GM04504 (cell line): ENCODE measurements at regions not wholly inside any gene's neighbourhood (a gene's known extent, or its start where the extent isn't known, plus 50 kb on each side); places are given as distances from the start of the nearest gene placed in this dataset.
"Not testable (repeated sequence)": the region's sequence is repeated elsewhere in the genome, so short reads cannot be mapped to it uniquely, and the experiment has no call there.

Experiments
- DNase-seq: peaks from one replicate; pipeline ENCODE4 v3.0.0-alpha.2; 2012; ENCODE audit warnings: low read depth

DNA sequence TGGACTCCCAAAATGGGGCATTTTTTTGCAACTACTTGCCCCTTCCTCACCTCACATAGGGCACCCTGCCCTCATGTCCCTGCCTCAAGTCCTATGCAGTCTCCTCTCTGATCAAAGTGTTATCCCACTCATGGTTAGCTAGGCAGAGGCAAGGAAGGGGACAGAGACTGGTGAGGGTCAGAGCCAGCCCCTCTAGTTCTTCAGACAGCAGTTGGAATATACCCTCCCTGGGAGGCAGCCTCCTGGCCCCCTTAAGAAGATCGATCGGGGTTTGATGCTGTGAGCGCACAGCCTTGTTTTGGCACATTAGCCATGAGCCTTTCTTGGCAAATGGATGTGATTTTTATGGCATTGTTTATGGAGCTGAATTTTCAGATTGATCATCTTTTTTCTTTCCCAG, 436.9 kb downstream of the BUD13 start:
- DNase-seq: no peak

DNA sequence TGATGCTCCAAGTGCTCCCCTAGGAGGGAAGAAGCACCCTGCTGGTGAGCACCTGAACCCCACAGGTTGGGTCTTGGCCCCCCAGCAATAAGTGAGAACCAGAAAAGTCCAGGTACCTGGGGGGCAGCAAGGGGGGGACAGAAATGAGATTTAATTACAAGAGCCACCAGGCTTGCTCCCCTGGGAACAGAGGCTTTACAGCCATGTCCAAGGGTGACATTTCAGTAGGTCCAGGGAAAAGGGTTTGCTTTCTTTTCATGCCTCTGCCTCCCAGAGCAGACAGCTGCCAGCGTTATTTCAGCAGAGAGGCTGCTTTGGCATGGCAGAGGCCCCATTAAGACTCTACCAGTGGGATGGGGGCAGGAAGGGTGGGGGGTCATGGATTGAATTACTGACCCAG, 437.7 kb downstream of the BUD13 start:
- no peak for DNase-seq

DNA sequence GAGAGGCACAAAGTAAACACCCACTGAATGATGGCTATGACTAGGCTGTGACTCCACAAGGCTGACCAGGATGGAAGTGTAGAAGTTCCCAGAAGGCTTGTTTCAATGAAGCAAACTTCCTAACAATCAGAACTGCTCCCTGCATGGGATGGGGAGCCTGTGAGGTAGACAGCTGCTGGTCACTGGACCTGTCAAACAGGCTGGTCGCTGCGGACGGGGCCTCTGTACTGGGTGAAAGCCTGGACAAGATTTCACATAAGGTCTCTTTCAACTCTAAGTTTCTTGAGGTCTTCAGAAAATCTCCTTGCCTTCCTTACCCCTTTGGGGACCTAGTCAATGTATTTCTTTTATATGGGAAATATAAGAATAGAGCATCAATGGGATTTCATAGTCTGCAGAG, 438.2 kb downstream of the BUD13 start:
- DNase-seq: no peak

DNA sequence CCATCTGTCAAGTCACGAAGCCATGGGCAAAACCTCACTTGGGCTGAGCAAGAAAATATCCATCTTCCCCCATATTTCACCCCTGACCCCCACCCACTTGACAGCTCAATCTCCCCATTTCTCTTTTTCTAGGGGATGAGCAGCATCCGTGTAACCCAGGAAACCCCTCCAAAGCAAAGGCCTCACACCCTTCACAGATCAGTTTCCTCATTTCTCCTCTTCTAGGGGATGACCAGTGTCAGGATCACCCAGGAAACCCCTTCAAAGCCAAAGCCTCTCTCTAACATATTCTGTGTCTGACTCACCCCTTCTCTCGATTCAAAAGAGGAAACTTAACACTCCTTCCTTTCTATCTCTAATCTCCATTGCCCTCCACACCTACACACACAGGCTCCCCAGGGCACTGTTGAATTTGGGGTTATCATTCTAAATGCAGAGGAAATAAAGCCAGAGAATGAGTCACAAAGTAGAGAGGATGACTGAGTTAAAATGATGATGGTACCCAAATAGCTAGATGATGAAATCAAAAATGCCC, 439.7 kb downstream of the BUD13 start:
- no peak for DNase-seq

DNA sequence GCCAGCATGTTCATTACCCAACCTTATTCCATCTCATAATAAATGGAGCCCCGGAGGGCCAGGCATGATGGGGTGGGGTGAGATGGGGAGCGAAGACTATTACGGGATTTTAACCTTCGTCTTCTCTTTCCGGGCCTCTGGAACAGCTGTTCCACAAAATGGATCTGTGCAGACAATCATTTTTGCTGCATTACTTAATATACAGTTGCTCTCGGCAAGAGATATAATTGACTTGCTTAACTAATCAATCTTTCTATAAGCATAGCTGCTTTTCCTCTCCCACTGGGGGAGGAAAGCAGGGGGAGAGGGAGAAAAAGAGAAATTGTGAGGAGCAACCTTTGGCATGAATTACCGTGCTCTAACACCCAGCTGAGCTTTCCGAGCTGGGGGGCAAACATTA, 440.4 kb downstream of the BUD13 start:
- no peak for DNase-seq

DNA sequence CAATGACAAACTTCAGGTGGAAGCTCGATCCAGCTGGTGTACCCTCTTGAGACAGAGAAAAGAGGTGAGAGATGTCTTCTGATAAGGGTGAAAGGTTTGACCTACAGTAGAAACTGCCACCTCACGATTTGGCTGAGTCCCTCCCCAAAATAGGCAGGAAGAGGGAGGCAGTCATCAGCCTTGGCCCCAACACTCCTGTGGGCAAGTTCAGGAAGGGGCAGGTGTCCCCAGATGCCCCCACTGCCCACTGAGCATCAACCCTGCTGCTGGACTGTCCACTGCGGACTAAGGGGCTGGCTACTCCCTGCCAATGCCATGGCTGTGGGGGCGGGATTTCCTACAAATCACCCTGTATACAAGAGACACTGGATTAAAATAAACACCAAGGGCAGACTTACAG, 441.4 kb downstream of the BUD13 start:
- no peak for DNase-seq

DNA sequence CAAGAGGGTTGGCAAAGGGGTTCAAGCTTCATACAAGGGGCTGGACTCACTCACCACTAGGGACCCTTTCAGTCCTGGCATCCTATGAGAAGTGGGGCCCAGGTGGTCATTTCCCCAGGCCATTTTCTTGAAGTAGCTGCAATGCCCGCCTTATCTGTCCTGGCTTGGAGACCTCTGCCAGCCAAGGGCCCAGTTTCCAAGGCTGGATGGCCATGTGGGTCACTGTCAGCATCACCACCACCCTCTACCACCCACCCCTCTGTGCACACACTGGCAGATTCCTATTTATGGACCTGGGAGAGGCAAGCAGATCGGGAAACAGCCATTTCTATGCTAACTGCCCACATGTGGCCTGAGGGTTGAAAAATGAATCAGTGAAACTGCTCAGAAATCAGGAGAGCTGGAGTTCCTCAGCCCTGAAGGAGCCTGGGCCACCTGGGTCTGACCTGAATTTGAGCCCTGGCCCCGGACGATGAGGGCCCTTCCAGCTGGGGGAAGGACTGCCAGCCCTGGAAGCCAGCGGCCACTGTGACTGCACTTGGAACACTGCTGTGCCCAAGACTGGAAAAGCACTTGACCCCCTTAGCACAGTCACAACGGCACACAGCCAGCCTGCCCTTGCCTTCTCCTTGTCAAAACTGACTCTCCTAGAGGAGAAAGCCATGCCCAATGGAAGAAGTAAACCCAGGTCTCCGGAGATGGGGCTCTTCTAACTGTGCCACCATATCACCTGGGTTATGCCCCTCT, 442.2 kb downstream of the BUD13 start:
- DNase-seq: no peak

DNA sequence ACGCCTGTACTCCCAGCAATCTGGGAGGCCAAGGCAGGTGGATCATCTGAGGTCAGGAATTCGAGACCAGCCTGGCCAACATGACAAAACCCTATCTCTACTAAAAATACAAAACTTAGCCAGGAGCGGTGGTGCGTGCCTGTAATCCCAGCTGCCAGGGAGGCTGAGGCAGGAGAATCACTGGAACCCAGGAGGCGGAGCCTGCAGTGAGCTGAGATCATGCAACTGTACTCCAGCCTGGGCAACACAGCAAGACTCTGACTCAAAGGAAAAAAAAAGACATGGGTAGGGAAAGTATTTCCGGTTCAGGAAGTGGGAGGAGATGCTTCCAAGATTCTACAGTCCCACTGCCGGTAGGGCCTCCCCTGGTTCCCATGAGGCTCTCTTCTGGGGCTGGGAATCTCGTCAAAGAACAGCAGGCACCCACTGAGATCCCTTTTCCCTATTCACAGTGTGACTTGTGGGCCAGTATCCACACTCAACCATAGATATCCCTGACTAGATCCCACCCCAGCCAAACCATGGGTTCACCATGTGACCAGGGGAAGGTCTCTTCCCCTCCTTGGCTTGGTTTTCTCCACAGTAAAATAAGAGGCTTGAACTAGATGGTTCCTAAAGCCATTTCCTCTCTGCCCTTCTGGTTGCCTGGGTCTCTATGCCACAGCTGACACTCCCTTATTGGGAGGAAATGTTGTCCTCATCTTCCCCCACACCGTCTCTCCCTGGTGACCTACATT, 443.3 kb downstream of the BUD13 start:
- DNase-seq: no peak

DNA sequence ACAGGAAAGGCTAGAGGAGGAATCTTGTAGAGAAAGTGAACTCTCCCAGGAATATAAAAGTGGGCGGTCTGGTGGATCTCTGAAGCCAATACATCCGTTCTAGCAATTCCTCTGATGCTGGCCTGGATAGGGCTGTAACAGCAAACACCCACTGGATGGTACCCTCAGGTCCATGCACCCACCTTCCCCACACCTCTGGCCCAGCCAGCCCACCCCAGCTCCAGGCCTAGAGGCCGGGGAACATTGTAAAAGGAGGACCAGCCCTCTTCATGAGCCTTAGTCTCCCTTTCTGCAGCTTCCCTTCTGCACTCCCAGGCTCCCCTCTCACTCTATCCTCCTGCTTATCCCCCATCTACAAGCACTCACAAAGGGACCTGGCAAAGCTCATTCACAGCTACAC, 443.9 kb downstream of the BUD13 start:
- no peak for DNase-seq

DNA sequence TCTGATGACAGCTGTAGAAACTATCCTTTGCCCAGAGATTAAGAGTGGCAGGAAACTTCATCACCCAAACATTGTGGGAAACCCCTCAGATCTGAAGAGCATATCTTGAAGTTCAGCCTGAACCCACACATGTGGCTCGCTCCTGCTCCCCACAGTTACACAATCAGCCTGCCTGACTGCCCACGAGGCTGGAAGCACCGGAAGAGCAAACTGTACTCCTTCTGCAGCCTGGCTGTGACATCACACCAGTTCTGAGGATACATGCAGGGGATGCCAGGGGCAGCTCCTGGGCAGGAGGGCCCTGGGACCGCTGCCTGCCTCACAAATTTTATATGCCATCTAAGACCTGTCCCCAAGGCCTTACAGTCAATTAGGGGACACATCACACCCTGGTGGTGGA, 444.4 kb downstream of the BUD13 start:
- no peak for DNase-seq

DNA sequence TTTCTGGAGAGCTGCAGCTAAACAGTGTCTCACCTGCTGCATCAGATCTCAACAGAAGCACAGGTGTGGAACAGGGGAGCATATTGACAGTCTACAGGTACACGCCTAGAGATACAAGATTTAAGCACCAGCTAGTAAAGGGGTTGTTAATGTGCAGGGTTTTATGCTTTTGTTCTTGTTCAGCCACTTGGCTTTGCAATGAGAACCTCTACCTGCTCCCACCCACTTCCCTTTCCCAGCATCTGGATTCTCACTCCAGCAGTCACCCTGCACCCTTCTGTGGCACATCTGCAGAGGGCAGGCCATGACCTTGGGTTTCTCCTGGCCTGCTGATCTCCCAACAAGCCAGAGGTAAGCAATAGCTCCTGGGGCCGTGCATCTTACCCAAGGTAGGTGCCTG, 446.6 kb downstream of the BUD13 start:
- DNase-seq: no peak

DNA sequence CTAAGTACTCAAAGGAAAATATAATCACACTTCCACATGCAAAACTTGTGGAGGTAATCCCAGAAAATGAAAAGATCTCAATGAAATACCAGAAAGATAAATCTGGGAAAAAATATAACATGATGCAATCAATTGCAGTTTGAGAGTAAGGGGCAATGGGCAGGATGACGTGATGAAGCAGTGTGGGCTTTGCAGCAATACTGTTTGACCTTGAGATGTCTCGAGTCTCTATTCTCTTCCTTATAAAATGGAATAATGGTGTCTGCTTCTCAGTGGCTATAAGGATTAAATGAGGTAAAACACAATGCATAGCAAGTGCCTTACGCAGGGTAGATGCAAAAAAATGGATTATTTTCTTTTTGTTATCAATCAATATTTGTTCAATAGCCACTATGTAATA, 447.5 kb downstream of the BUD13 start:
- no peak for DNase-seq

DNA sequence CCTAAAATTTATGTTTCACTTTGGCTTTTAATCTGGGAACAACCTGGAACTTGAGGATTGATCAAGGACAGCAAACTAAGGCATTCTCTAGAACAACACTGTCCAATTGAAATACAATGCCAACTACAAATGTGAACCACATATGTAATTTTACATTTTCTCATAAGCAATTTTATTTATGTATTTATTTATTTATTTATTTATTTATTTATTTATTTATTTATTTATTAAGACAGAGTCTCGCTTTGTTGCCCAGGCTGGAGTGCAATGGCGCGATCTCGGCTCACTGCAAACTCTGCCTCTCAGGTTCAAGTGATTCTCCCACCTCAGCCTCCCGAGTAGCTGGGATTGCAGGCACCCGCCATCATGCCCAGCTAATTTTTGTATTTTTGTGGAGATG, 448.7 kb downstream of the BUD13 start:
- DNase-seq: not testable (repeated sequence)

DNA sequence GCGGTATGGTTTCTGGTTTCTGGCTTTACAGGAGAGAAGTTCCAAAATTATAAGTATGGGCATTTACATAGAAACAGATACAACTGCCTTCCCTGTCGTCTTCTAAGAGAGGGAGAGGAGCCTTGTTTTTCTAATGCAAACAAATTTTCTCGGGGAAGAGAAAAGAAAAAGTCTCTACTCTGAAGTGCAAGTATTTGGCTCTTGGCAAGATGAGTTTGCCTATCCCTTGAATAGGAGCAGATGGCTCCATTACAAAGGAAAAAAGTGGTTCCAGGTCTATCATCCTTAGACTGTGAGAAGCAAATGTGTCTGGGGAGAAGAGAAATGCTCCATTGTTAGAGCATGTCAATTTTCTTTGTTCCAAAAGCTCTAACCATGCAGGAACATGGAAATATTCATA, 455.6 kb downstream of the BUD13 start:
- no peak for DNase-seq

DNA sequence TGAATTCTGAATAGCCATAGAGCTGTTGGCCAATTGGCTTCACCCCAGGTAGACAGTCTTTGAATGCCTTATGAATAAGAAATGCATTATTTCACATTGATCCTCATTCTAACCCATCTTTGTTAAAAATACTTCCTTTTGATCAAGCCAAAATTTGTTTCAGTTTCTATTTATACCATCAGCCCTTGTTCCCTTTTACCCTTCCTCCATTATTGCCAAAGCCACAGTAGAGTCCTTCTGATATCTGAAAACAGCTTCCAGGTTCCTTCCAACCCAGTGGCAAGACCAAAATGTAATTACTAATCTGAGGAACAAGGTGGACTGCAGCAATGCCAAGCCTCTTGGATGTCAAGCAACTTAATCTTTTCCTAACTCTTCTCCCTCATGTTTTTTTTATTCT, 458.8 kb downstream of the BUD13 start:
- no peak for DNase-seq

DNA sequence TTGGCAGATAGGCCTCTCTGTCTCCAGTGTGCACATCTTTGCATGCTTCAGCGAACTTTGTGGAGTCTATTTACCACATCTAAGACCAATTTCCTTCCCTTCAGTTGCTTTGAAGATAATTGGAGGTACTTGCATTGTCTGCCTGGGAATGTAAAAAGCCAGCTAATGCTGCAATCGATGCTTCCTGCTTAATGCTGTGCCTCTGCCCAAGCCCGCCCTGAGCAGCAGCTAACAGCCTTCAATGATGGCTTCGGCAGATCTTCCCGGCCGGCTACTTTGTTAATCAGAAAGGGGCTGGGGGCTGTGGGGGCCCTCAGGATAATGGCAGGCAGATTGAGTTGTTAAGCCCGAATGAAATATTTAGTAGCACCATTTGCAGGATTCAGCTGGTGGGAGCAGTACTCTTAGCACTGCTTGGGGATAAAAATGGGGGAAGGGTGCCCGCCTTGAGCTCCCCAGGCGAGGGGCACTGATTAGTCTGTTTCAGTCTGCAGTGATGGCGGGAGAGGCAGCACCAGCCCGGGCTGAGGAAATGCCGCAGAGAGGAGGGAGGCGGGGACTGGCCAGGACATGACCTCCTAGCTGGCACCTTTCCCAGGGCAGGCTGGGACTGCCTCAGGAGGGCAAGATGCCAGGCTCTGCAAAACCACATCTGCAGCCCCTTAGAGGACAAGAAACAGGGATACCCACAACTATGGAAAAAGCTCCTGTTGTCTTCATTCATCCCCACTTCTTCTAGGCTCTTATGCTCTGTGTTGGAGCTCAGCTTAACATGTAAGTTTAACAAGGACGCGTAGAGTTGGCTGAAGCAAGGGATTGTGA, 460.0 kb downstream of the BUD13 start:
- DNase-seq: no peak

DNA sequence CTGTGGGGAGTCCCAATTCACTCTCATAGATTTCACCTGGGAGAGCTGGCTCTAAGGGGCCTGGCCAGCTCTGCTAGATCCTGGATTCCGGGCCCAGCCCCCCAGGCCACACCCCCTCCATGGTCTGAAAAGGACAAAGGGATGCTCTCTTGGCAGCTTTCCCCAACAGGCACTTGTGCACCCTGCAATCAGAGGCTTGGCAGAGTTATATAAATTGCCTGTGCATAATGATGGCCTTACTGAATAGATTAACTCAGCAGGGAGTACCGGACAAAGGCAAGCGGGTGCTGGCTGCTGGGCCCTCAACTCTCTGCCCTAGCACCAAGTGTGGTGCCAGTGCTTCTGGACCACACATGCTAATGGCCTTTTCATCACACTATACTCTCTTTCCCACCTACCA, 461.6 kb downstream of the BUD13 start:
- DNase-seq: no peak

DNA sequence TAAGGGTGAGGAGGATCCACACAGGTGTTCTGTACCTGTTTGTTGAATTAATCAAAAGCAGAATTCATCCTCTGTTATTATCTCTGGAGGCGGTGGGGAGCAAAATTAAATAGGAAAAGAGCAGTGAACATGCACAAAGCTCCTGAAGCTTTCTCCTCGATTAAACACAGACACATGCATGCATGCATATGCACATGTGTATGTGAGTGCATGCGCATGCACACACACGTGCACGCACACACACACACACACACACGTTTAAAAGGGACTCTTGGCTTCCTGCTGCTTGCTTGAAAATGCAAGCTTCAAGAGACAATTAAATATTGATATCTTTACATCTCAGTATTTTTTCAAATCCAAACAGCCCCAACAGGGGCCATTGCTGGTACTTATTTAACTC, 462.1 kb downstream of the BUD13 start:
- no peak for DNase-seq

DNA sequence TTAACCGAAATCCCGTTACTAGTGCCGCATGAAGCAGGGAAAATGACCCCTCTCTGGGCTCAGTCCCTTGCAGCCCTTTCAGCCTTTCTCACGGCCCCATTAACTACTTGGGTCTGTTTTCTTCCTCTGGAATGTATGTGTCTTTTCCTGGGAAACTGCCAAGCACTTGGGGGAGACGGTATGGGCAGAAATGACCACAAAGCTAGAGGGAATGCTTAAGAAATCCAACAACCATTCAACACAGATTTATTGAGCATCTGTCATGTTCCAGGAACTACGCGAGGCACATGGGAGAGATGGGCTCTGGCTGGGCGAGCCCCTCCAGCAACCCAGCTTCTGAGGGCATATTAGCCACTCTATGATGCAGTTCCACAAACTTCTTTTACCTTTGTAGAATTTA, 462.6 kb downstream of the BUD13 start:
- no peak for DNase-seq

DNA sequence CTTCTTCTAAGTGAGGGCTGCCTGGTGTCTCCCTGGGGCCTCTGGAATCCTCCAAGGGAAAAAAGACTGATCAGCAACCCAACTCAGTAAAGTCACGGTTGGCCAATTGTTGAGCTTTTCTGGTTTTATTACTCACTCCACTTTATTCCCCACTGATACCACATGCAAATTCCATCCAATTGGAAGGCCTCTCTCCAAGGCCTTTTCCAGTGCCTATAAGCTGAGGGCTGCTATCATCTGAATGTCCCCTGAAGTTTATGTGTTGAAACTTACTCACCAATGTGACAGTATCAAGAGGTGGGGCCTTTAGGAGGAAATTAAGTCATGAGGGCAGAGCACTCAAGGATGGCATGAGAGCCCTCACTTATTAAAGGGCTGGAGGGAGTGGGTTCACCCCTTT, 463.3 kb downstream of the BUD13 start:
- DNase-seq: no peak

DNA sequence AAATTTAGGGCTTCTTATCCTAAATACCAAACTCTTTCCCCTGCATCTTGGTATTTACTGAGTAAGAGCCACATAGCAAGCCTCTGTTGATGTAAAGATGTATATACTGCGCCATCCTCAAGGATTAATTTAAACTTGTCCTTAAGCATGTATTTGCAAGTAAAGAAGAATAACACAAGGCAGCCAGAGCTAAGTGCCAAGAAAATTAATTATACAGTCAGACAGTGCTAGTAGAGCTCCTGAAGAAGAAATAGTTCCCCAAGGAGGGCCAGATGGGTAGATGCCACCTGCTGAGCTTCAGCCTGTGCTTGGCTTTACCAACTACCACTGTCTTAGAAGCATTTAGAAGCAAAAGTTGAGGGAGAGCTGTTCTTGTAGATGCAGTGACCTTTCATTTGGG, 470.0 kb downstream of the BUD13 start:
- DNase-seq: no peak

DNA sequence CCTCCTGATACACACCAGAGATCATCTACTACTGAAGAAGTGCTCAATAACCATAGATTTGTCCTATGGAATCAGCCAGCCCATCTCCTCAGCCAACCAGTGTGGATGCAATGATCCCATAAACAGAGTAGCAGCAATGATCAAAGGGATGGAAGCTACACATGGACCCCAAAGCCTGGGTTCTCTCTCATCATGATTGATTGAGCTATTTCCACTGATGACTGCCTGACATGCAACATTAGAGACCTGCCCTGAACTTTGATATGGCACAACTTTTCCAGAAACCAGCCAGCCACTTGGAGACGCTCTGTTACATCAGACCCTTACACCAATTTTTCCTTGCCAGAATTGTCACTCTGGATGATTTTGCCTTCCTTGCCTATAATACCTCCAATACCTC, 471.6 kb downstream of the BUD13 start:
- DNase-seq: no peak

DNA sequence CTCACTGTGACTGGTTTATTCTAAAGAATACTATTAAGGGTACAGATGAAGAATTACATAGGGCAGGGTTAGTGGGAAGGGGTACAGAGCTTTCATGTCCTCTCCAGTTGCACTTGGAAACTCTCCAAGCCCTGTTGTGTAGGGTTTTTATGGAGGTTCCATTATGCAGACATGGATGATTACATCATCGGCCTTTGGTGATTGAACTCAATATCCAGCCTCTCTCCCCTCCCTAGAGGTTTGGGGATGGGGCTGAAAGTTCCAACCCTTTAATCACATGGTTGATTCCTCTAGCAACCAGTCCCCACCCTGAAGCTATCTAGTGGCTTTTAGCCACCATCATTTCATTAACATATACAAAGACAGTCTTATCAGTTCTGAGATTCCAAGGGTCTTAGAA, 472.6 kb downstream of the BUD13 start:
- DNase-seq: no peak
